Neutrophil (primary cell): ENCODE measurements at regions not wholly inside any gene's neighbourhood (a gene's known extent, or its start where the extent isn't known, plus 50 kb on each side); places are given as distances from the start of the nearest gene placed in this dataset.

ENCODE experiments used
- H3K27ac ChIP-seq: fragments of 200-600 bp; sonication (generic); 2 replicates; pipeline ENCODE4 v1.5.1; 2016; ENCODE audit warnings: mild to moderate bottlenecking, moderate library complexity
- H3K27me3 ChIP-seq: fragments of 200-600 bp; sonication (generic); 2 replicates; pipeline ENCODE4 v1.6.0; 2016; ENCODE audit warnings: mild to moderate bottlenecking
- H3K36me3 ChIP-seq: fragments of 200-600 bp; sonication (generic); 2 replicates; pipeline ENCODE4 v1.5.1; 2017
- H3K4me1 ChIP-seq, 2 experiments: fragments of 200-600 bp in 1 of 2; sonication (generic) in 1 of 2; 1 replicate in 1 of 2; 2 replicates in 1 of 2; pipeline versions ENCODE4 v1.5.1 to v1.6.1; 2013 to 2016; ENCODE audit warnings: low read depth in 1 of 2, low read length in 1 of 2, mild to moderate bottlenecking in 1 of 2, moderate library complexity in 1 of 2; ENCODE audit not compliant: control insufficient read depth in 1 of 2, insufficient read depth in 1 of 2
- H3K4me3 ChIP-seq, 2 experiments: fragments of 200-600 bp in 1 of 2; sonication (generic) in 1 of 2; 1 replicate in 1 of 2; 2 replicates in 1 of 2; pipeline ENCODE4 v1.5.1; 2013 to 2016; ENCODE audit warnings: low read depth in 1 of 2, low read length in 1 of 2, mild to moderate bottlenecking in 1 of 2, moderate library complexity in 1 of 2
- H3K9me3 ChIP-seq: fragments of 200-600 bp; sonication (generic); 2 replicates; pipeline ENCODE4 v1.5.1; 2016
- CTCF ChIP-seq: fragments of 200-600 bp; sonication (generic); IDR thresholded peaks from 2 replicates; pipeline ENCODE4 v1.5.1; 2016; ENCODE audit warnings: antibody characterized with exemption

- H3K27ac ChIP-seq = no peak overlapping the region
- H3K9me3 ChIP-seq = no peaks in the 10 kb centered on the region
- no peaks in the 10 kb centered on the region for H3K27me3 ChIP-seq
- H3K4me3 ChIP-seq = no peak overlapping the region
- TF ChIP-seq CTCF = no peak
- no peaks in the 10 kb centered on the region for H3K36me3 ChIP-seq
- no peaks in the 10 kb centered on the region for H3K4me1 ChIP-seq
Measured at GRCh38 chr9:73402081-73403028, 250.7 kb downstream of the ANXA1 start.

GRCh38 chr9:73411494-73411893 is 259.8 kb downstream of the ANXA1 start:
- TF ChIP-seq CTCF = no peak
- no peaks in the 10 kb centered on the region for H3K27me3 ChIP-seq
- H3K9me3 ChIP-seq = no peaks in the 10 kb centered on the region

GRCh38 chr9:73412874-73413273 is 261.2 kb downstream of the ANXA1 start:
- H3K36me3 ChIP-seq = no peaks in the 10 kb centered on the region
- H3K4me3 ChIP-seq = no peak overlapping the region
- no peaks in the 10 kb centered on the region for H3K9me3 ChIP-seq
- TF ChIP-seq CTCF = no peak
- no peaks in the 10 kb centered on the region for H3K4me1 ChIP-seq
- no peaks in the 10 kb centered on the region for H3K27me3 ChIP-seq
- H3K27ac ChIP-seq = no peak overlapping the region

More at GRCh38 chr9:73411494-73411893, 259.8 kb downstream of the ANXA1 start:
- no peak overlapping the region for H3K27ac ChIP-seq
- no peaks in the 10 kb centered on the region for H3K4me1 ChIP-seq
- no peak overlapping the region for H3K4me3 ChIP-seq
- H3K36me3 ChIP-seq = no peaks in the 10 kb centered on the region

GRCh38 chr9:73423891-73424290 is 272.2 kb downstream of the ANXA1 start:
- H3K4me3 ChIP-seq = no peak overlapping the region
- H3K4me1 ChIP-seq = no peaks in the 10 kb centered on the region
- no peaks in the 10 kb centered on the region for H3K36me3 ChIP-seq
- TF ChIP-seq CTCF = no peak
- H3K27me3 ChIP-seq = no peaks in the 10 kb centered on the region
- no peaks in the 10 kb centered on the region for H3K9me3 ChIP-seq
- no peak overlapping the region for H3K27ac ChIP-seq

GRCh38 chr9:73426269-73426668 is 274.6 kb downstream of the ANXA1 start:
- no peak overlapping the region for H3K27ac ChIP-seq
- TF ChIP-seq CTCF = no peak
- no peaks in the 10 kb centered on the region for H3K36me3 ChIP-seq
- H3K4me3 ChIP-seq = no peak overlapping the region
- no peaks in the 10 kb centered on the region for H3K4me1 ChIP-seq
- no peaks in the 10 kb centered on the region for H3K27me3 ChIP-seq
- no peaks in the 10 kb centered on the region for H3K9me3 ChIP-seq
